ENCODE measurements at regions not wholly inside any gene's neighbourhood (a gene's known extent, or its start where the extent isn't known, plus 50 kb on each side); places are given as distances from the start of the nearest gene placed in this dataset.
A peak's percentile ranks its signal among the peaks of the same experiment; 100 is the strongest.

DNA sequence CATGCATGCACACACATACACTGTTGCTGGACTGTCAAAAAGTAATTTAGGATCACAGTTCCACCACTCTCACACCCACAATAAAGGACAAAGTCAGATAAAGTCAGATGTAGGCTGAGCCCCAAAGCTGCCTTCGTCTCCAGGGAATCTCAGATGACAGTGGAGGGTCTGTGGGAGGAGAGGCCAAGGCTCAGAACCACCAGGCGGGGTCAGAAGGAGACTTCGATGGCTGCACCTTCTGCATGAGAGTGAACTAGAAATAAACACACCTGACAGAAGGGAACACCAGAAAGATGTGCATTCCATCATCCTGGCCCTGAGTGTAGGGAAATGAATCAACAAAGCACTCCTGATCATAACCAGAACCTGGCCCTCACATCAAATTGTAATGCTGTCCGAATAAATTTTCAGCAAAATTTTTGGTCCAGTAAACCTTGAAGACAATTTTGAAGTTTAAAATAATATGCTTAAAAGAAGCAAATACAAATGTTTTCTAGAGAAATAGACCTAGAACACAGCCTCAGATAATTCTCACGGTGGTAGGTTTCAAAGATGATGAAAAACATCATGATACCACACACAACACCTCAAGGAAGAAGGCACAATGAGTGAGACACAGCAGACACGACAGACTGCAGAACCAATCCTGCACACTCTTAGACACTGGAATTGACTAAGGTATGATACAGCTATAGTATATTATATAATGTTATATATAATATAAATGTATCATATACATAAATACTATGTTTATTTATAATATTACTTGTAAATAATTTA, 269.8 kb upstream of the KLF6 start:
- no peak for DNase-seq (ENCODE audit: low read depth in 4 of 4, low spot score in 3 of 4)

DNA sequence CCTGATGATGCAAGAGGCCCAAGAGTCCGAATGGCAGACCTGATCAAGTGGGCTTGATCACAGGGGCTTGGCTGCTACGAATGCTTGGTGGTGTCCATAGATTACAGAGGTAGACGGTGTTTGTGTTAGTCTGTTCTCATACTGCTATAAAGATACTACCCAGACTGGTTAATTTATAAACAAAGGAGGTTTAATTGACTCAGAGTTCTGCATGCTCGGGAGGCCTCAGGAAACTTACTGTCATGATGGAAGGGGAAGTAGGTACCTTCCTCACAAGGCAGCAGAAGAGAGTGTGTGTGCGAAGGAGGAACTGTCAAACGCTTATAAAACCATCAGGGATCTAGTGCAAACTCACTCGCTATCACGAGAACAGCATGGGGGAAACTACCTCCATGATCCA, 268.9 kb upstream of the KLF6 start:
- no peak for DNase-seq (ENCODE audit: low read depth in 4 of 4, low spot score in 3 of 4)

DNA sequence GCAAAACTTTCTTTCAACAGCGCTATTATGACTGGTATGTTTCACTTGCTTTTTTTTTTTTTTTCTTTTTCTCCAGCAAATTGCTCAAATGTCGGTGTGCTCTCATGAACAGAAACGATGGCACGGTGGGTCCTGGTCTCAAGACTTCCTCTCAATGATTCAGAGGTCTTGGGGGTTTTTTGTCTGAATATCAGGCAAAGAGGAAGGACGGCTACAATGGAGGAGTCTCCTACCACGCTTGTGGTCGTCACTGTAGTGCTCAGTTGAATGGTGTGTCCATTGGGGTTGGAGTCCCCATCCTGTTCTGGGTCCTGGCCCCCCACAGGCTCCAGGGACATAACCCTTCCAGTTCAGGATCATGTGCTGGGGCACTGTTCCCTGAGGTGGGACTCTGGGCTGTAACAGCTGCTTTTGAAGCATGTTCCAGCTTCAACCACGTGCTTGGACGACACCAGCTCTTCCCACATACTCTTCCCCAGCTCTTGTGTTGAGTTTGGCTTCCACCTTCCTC, 266.7 kb upstream of the KLF6 start:
- no peak for DNase-seq (ENCODE audit: low read depth in 4 of 4, low spot score in 3 of 4)

DNA sequence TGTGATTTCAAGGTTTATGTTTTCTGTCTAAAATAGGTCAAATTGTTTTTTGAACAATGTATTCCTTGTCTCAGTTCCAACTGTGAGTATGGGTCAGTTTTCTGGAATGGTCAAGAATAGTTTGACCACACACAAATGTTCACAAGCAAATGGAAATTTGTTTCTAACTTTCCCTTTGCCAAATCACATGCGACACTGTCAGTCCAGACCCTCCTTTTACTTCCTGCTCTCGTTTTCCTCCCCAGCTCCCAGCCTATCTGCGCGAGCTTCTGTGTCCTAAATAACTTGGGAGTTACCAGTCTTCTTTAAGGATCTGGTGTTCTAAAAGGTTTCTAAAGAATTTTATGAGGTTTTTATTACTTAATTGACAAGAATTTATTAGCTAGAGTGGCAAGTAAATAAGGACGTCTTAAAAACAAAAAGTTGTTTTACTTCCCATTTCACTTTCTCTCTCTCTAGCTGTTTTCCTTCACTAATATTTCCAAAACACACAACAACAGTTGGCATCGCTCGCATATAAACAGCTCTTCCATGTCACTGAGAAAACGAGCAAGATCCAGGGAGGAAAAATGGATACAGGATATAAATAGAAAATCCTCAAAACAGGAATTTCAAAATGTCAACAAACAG, 266.1 kb upstream of the KLF6 start:
- peak; percentile 35 to 65 (median 60) for DNase-seq (ENCODE audit: low read depth in 4 of 4, low spot score in 3 of 4)

DNA sequence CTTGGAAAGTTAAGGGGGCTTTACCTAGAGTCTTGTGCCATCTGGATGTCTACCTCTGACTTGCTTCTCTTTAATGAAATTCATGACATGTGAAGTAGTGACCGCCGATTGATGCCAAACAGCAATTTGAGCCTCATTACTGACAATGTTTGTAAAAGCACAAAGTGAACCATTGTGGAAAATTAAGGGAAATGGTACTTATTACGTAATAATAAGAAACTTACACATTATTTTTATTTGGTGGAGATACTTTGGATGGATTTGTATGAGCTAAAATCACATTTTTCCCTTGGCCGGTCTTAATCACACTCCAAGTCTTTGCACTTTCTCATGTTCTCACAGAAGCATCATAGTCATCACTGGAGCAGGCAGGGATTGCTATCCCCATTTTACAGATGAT, 265.1 kb upstream of the KLF6 start:
- no peak for DNase-seq (ENCODE audit: low read depth in 4 of 4, low spot score in 3 of 4)

DNA sequence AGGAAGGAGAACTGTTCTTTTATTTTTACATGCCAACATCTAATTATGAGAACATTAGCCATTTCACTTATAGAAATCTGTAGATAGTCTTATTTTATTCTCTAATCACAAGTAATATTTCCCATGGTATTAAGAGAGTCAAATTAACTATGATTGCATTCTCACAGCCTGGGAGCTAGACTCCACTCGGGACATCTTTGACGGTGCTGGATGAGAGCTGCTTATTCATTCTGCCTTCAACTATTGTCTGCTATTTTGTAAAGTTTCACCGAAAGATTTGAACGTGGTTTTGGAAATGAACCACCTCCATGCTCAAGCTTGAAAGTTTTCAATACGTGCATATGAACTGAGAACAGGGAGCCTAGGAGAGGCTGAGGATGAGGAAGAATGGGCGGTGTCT, 264.3 kb upstream of the KLF6 start:
- DNase-seq (ENCODE audit: low read depth in 4 of 4, low spot score in 3 of 4), result no peak

DNA sequence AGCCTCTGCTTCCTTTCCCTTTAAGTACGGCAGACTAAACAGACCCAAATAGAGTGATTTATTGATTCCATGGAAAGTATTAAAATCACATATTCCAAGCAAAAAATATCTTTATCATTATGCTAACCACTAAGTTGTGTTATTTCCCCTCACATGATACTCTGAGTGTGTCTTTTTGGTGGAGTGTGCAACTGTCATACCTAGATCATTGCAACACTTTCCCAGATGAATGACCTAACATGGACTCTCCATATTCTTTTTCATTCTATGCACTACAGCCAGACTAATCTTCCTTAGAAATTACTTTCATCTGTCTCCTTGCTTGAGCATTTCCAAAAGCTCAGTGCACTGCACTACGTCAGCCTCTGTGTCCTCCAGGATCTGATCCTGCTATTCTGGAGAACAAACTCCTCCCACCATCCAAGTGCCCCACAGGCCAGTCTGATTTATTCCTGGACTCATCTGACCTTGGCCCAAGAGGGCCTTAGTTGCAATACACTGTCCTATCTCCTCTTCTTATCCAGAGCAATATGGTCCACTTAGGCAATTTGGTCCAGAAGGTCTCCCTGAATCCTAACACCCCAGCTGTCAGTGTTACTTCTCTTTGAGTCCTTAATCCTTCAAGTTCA, 263.3 kb upstream of the KLF6 start:
- DNase-seq (ENCODE audit: low read depth in 4 of 4, low spot score in 3 of 4), result no peak

DNA sequence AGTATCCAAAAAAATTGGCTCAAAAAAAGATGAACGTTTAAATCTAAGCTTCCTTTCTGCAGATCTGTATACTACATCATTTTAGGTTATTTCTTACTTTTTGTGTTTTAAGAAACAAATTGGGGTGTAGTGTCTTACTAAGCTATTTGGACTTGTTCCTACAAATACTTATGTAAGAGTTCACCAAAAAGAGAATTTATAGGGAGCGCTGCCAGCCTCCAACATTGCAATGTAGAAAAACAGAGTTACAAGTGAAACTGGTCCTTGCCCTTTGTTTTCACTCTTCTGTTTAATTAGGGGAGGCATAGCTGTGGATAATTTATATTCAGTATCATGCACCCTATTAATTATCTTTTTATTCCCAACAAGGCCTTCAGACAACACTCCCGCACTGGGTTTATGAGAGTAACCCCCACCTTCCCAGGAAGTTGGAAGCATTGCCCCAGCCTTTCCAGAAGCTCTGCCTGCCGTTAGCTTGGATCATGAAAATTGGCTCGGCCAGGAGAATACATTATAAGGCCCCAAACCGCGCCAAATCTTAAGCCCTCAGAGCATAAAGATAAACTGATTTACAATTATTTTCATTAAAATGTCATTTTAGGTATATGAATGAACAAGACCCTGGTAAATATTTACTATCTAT, 261.8 kb upstream of the KLF6 start:
- no peak for DNase-seq (ENCODE audit: low read depth in 4 of 4, low spot score in 3 of 4)

DNA sequence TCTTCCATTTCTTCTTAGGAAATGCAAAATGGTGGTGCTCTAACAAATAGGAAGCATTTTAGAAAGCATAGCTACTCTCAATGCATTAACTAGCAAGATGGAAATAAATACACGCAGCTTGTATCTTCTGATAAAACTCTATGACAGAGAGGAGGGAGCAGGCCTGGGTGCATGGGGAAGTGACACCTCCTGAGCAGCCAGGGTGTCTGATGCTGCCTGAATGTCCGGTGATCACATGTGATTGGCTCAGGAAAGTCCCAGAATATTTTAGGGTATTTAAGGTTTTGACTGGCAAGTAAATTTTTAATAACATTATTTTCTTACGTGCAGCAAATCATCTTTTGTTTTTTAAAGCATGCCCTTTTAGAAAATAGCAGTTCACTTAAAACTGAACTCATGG, 261.0 kb upstream of the KLF6 start:
- no peak for DNase-seq (ENCODE audit: low read depth in 4 of 4, low spot score in 3 of 4)

DNA sequence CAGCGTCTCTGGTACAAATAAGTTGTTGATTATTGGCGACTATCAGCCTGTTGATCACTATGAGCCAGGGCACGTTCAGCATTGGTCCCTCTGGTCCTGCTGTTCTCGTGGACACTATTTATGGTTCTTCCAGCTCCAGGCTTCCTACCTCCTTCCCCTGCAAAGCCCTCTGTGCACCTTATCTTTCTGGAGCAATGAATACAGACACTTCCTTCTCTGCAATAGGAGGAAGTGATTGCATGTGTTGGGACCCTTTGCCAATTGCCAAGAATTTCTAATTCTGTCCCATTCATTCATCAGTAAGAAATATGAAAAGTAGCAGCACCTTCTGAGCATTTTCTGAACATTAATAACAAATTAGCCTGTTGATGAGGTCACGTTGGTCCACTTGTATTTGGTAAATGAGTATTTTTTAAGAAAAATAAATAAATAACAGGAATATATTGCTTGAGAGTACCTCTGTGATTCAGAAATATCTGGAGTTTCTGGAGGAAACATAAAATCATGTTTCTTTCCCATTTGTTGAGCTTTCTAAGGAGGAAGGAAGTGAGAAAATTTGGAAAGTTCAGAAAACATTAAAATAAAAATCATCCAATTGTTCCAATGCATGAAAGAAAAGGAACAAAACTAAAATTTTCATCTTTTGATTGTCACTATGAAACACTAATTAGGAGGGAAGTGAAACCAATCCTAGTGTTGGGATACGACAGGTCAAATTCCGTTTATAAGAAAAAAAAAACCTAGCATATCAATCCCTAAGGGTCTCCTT, 259.1 kb upstream of the KLF6 start:
- no peak for DNase-seq (ENCODE audit: low read depth in 4 of 4, low spot score in 3 of 4)

DNA sequence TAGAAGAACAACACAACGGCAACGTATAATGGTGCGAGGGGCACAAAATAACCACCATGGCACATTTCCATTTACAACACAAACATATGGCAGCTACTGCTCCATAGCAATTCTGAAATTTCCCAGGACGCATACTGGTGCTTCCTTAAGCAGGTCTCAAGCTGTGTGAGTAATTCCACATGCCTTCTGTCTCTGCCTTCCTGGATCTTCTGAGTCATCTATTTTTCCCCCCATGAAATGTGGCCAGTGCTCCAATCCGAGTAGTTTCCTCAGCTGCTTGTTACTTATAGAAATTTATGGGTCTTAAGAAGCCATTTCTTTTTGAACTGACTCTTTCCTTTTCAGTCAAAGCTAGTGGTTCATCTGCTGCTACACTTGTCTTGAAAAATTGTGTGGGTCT, 256.6 kb upstream of the KLF6 start:
- no peak for DNase-seq (ENCODE audit: low read depth in 4 of 4, low spot score in 3 of 4)

DNA sequence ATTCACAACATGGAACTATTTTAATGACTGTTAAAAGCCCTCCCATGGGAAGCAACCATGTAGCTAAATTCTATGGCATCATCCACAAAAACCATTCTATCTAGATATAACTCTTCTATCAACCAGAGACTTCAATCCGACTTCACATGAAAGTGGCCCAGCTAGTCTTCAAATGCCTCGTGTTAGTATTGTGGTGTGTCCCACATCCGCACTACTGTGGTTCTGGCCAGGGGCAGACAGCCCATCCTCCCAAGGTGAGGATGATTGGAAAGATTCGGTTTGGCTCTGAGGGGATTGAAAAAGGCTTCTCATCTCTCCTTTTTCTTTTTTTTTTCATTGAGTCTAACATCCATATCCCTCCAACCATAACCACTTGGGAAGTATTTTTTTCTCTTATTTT, 253.0 kb upstream of the KLF6 start:
- DNase-seq (ENCODE audit: low read depth in 4 of 4, low spot score in 3 of 4), result no peak

DNA sequence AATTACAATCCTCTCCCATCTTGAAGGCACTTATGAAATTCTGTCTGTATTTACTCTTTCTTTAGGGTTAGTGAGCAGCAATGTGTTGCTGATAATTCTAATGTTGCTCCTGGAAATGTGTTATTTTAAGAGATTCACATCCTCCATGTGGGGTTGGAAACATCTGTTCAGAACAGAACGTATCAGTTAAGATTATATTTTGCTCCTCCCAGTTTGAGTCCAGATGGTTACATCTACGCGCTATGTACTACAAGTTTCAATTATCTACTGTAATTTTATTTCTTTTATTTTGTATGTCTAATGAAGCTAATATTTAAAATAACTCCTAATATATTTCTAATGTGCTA, 250.6 kb upstream of the KLF6 start:
- no peak for DNase-seq (ENCODE audit: low read depth in 4 of 4, low spot score in 3 of 4)

DNA sequence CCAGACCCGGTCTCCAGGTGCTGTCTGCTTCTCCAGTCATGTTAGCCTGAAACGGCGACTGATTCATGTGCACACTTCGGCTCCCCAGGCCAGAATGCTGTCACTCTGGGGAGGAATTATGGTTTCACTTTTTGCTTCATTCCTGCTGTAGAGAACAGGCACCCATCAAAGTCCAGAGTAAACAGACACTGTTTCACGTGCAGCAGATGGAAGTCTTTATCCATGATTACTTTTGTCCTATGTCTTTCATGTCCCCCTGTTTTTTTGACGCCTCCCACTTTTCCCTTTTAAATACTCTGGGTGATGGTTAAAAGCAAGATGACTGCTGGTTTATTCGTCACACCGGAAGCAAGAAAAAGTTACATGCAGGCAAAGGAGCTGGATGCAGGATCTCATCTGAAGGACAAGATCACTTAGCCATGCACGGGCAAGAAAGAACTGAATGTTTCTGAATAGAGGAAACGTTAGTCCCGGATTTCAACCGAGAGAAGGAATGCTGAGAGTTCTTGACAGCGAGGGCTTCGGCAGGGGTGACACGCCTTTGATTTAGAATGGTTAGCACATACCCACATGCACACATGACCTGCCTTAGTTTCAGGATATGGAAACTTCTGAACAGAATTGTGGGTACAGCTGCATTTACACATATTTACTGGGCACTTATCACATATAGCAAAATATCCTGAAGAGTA, 250.0 kb upstream of the KLF6 start:
- no peak for DNase-seq (ENCODE audit: low read depth in 4 of 4, low spot score in 3 of 4)

DNA sequence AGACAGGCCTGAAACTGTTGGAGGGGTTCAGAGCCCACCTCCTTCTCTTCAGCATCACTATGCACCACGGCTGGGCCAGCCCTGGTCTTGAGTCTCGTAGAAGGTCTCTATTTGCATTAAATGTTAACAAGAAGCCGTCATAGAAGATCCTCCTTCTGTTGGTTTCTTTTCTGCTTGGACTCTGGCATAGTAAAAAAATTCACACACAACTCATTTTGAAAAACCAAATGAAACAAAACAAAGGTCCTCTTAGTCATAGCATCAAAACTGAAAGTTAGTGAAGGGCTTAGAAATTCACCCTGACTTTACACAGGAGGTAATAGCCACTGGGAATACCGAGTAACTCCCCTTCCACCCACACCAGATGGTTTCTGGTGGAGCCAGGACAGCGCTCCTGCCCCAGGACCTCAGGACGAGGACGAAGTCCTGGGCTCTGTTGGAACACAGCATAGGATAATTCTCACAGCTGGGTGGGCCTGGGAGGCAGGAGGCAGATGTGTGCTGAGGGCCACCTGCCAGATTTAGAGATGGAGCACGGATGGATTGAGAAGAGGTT, 248.4 kb upstream of the KLF6 start:
- DNase-seq (ENCODE audit: low read depth in 4 of 4, low spot score in 3 of 4), result no peak

DNA sequence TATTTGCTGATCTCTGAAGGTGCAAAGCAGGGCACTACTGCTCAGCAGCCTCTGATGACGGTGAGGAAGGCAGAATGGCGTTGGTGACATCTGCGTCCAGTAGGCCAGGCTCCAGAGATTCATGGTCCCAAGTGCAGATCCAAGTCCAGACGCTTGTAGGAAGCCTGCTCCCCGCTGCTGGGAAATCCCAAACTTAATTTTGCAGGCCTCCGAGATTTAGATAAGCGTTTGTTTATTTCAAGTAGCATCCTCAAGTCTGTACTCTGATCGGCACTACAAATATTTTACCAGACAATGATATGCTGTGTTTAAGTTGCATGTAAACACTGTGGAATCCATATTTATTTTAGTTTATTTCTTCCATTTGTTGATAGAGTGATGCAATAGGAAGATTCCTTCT, 244.9 kb upstream of the KLF6 start:
- no peak for DNase-seq (ENCODE audit: low read depth in 4 of 4, low spot score in 3 of 4)

DNA sequence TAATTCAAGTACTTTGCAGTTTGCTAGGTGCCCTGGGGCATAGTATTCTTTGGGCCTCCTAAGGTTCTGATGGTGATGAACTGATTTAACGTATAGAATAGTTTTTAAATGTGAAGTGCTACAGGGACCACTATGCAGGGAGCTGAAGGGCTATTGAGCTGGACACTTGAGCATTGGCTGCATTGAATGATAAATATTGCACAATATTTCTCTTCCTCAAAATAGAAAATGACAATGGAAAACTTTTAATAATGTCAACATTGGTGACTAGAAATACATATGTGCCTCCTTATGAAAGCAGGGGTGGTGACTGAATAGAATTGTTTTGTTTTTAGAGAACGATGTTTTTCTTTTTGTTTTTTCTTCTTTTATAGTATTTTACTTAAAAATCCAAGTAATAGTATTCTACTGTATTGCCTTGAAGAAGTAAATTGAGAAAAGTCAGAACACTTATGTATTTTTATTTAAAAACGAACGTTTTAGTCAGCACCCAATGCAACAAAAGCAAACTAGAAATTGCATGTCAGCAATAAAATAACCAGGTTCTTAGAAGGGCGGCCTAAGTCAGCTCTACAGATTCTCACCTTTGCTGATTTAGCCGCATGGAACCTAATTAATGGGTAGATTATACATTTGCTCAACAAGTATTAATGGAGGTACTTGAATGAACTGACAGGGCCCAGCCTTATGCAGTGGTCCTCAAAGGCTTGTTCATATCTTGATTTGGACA, 244.0 kb upstream of the KLF6 start:
- DNase-seq (ENCODE audit: low read depth in 4 of 4, low spot score in 3 of 4), result no peak

DNA sequence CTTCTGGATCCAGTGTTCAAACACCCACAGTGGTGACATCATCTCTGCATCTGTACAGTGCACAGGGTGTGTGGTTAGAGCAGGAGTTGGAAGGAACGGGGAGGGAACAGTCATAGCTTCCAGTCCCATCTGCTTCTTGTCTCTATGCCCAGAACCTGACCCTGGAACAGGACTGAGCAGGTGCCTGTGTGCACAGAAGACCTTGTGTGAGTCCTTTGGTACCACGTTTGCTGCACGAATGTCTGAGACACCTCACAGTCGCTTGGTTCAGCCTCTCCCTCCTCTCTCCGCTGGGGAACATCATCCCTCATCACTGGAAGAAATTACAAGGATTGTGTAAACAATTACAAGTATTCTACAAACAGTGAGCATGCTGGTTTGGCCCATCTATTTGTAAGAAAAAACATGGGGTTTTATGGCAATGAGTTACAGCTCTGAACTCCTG, 243.0 kb upstream of the KLF6 start:
- no peak for DNase-seq (ENCODE audit: low read depth in 4 of 4, low spot score in 3 of 4)

DNA sequence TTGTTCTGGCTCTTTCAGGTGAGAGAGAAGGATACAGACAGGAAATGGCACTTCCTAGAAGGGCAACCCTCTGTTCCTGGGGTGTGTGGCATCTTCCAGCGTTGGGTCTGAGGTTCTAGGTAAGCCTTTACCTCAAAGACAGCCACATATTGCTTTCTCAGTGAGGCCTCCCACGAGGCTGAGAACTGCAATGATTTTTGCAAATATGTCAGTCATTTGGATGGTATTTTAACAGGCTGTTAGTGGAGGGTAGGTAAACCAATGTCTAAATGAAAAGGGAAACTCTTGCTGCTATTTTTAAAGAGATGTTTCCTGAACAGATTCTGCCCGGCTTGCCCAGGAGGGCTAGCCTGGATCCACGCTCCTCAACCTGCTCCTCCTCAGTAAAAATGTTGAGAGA, 240.3 kb upstream of the KLF6 start:
- DNase-seq (ENCODE audit: low read depth in 4 of 4, low spot score in 3 of 4), result no peak
